Activated naive CD4-positive, alpha-beta T cell treated with anti-CD3 and anti-CD28 coated beads, Interleukin-2, amount 10 ng/mL, durations not matched to agents 7 days and 5 days (primary cell): ENCODE measurements at regions not wholly inside any gene's neighbourhood (a gene's known extent, or its start where the extent isn't known, plus 50 kb on each side); places are given as distances from the start of the nearest gene placed in this dataset.
A peak's percentile ranks its signal among the peaks of the same experiment; 100 is the strongest.
"Not testable (repeated sequence)": the region's sequence is repeated elsewhere in the genome, so short reads cannot be mapped to it uniquely, and the experiment has no call there.

Experiments
- CTCF ChIA-PET: fragments of 350-600 bp; sonication (Branson Sonifier 250); formaldehyde crosslinking; loops from one replicate; lab custom pipeline; 2021; ENCODE audit warnings: antibody characterized with exemption; lab: Charles Lee
- DNase-seq: peaks from one replicate; pipeline ENCODE4 v3.0.0-alpha.2; 2020
- H3K27ac Mint-ChIP-seq: one replicate; pipeline ENCODE4 v1.8.0; 2021; ENCODE audit warnings: mild to moderate bottlenecking, moderate library complexity, mixed read lengths
- H3K27me3 Mint-ChIP-seq: one replicate; pipeline ENCODE4 v1.8.0; 2021; ENCODE audit warnings: mild to moderate bottlenecking, mixed read lengths
- H3K36me3 Mint-ChIP-seq: one replicate; pipeline ENCODE4 v1.8.0; 2021; ENCODE audit warnings: mixed read lengths
- H3K4me1 Mint-ChIP-seq: one replicate; pipeline ENCODE4 v1.8.0; 2021; ENCODE audit warnings: mixed read lengths
- H3K4me3 Mint-ChIP-seq: one replicate; pipeline ENCODE4 v1.8.0; 2021; ENCODE audit warnings: mild to moderate bottlenecking, moderate library complexity, mixed read lengths
- H3K9me3 Mint-ChIP-seq: one replicate; pipeline ENCODE4 v1.8.0; 2021; ENCODE audit warnings: mixed read lengths

- H3K4me1 Mint-ChIP-seq, result peaks cover 35% of the 10 kb centered on the region
- DNase-seq, result no peak
- H3K4me3 Mint-ChIP-seq, result no peak overlapping the region
- H3K36me3 Mint-ChIP-seq, result peaks cover 8% of the 10 kb centered on the region
- H3K27ac Mint-ChIP-seq, result no peak overlapping the region
- peaks cover 11% of the 10 kb centered on the region for H3K27me3 Mint-ChIP-seq
- peaks cover 8% of the 10 kb centered on the region for H3K9me3 Mint-ChIP-seq
- CTCF ChIA-PET, result no interaction called here
Observed at GRCh38 chr2:172247203-172247602, 144.5 kb upstream of the DLX2 start.

- CTCF ChIA-PET, result interaction anchor here (1.1 kb wide), 1 partner anchor 9 kb away, joined by 3 read pairs; no protein-coding TSS in a partner anchor
- Mint-ChIP-seq H3K9me3 (peaks cover 9% of the 10 kb centered on the region), H3K36me3 (peaks cover 9% of the 10 kb centered on the region), H3K27ac (no peak overlapping the region), H3K4me3 (no peak overlapping the region), H3K4me1 (peaks cover 41% of the 10 kb centered on the region), H3K27me3 (peaks cover 11% of the 10 kb centered on the region)
- DNase-seq, result no peak
Observed at GRCh38 chr2:172248381-172248780, 145.7 kb upstream of the DLX2 start.

DNA sequence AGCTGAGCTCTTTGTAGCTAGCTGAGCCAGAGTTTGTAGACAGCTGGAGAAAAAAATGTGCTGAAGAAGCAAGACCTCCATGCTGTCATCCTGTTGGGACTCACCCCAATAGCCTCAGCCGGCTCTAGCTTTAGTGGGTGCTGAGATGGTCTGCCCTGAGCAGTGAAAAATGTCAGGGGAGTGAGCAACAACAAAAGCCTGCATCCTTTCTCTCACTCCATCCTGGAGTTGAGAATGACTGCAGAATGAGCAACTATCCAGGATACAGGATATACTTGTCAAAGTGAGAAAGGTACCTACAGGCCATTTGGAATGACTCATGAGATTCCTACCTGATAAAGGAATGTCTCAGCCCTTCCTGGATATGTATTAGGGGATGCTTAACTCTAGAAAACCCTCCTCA lies 146.1 kb upstream of the DLX2 start:
- Mint-ChIP-seq H3K36me3 (peaks cover 10% of the 10 kb centered on the region), H3K9me3 (peaks cover 10% of the 10 kb centered on the region), H3K27me3 (peaks cover 11% of the 10 kb centered on the region), H3K27ac (no peak overlapping the region), H3K4me1 (peaks cover 45% of the 10 kb centered on the region), H3K4me3 (no peak overlapping the region)
- CTCF ChIA-PET, result interaction anchor here (1.1 kb wide), 1 partner anchor 9 kb away, joined by 3 read pairs; no protein-coding TSS in a partner anchor
- DNase-seq, result no peak

DNA sequence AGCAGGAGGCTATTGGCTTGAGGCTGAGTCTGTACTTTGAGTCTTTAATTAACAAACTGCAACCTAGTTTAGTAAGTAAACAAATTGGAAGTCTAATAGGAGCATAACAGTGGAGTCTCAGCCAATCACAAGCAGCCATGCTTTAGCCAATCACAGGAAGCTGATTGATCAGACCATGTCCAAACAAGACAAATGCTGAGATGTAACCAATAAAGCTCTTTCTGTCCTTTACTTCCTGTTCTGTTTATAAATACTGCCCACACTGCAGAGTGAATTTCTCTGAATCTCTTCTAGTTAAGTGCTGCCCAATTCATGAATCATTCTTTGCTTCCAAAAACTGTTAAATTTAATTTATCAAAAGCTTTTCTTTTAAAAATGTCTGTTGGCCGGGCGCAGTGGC lies 146.6 kb upstream of the DLX2 start:
- H3K4me1 Mint-ChIP-seq, result peaks cover 50% of the 10 kb centered on the region
- CTCF ChIA-PET, result interaction anchor here (1.1 kb wide), 1 partner anchor 10 kb away, joined by 3 read pairs; no protein-coding TSS in a partner anchor
- H3K9me3 Mint-ChIP-seq, result peaks cover 10% of the 10 kb centered on the region
- no peak overlapping the region for H3K27ac Mint-ChIP-seq
- no peak overlapping the region for H3K4me3 Mint-ChIP-seq
- H3K36me3 Mint-ChIP-seq, result peaks cover 10% of the 10 kb centered on the region
- H3K27me3 Mint-ChIP-seq, result peaks cover 11% of the 10 kb centered on the region
- DNase-seq, result no peak

GRCh38 chr2:172249986-172250385 lies 147.3 kb upstream of the DLX2 start:
- H3K27me3 Mint-ChIP-seq, result peaks cover 5% of the 10 kb centered on the region
- peaks cover 53% of the 10 kb centered on the region for H3K4me1 Mint-ChIP-seq
- no peak for DNase-seq
- peaks cover 10% of the 10 kb centered on the region for H3K9me3 Mint-ChIP-seq
- no peak overlapping the region for H3K4me3 Mint-ChIP-seq
- H3K27ac Mint-ChIP-seq, result no peak overlapping the region
- peaks cover 10% of the 10 kb centered on the region for H3K36me3 Mint-ChIP-seq
- CTCF ChIA-PET, result no interaction called here

- no peak for DNase-seq
Observed at GRCh38 chr2:172251231-172251630, 148.5 kb upstream of the DLX2 start.

DNA sequence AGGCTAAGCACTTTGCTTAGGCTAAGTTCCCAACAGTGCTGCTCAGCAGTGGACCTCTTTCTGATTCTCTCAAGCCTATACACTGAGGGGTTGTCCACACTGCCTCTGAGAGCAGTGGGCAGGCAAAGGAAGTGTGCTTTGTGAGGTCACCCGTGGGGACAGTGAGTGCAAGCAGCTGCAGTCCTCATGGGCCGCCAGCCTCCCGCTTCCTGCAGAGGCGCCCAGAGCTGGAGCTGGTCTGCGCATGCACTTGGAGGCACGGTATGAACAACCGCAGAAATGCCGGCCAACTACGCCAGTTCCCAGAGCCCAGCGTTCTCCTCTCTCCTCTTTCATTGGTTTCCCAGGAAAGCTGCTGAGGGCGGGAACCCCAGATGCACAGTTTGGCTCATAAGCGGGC lies 149.5 kb upstream of the DLX2 start:
- CTCF ChIA-PET, result interaction anchor here (5.2 kb wide), 1 partner anchor 209 kb away, joined by 18 read pairs; no protein-coding TSS in a partner anchor
- H3K4me1 Mint-ChIP-seq, result peaks cover 46% of the 10 kb centered on the region
- H3K27me3 Mint-ChIP-seq, result peaks cover 8% of the 10 kb centered on the region
- H3K27ac Mint-ChIP-seq, result no peak overlapping the region
- H3K9me3 Mint-ChIP-seq, result peaks cover 2% of the 10 kb centered on the region
- H3K4me3 Mint-ChIP-seq, result no peak overlapping the region
- peaks cover 4% of the 10 kb centered on the region for H3K36me3 Mint-ChIP-seq
- DNase-seq, result no peak

More at GRCh38 chr2:172251231-172251630, 148.5 kb upstream of the DLX2 start:
- CTCF ChIA-PET, result interaction anchor here (5.2 kb wide), 1 partner anchor 210 kb away, joined by 18 read pairs; no protein-coding TSS in a partner anchor
- peaks cover 53% of the 10 kb centered on the region for H3K4me1 Mint-ChIP-seq
- H3K27me3 Mint-ChIP-seq, result peaks cover 4% of the 10 kb centered on the region
- no peak overlapping the region for H3K4me3 Mint-ChIP-seq
- H3K36me3 Mint-ChIP-seq, result peaks cover 10% of the 10 kb centered on the region
- no peak overlapping the region for H3K27ac Mint-ChIP-seq
- peaks cover 10% of the 10 kb centered on the region for H3K9me3 Mint-ChIP-seq

DNA sequence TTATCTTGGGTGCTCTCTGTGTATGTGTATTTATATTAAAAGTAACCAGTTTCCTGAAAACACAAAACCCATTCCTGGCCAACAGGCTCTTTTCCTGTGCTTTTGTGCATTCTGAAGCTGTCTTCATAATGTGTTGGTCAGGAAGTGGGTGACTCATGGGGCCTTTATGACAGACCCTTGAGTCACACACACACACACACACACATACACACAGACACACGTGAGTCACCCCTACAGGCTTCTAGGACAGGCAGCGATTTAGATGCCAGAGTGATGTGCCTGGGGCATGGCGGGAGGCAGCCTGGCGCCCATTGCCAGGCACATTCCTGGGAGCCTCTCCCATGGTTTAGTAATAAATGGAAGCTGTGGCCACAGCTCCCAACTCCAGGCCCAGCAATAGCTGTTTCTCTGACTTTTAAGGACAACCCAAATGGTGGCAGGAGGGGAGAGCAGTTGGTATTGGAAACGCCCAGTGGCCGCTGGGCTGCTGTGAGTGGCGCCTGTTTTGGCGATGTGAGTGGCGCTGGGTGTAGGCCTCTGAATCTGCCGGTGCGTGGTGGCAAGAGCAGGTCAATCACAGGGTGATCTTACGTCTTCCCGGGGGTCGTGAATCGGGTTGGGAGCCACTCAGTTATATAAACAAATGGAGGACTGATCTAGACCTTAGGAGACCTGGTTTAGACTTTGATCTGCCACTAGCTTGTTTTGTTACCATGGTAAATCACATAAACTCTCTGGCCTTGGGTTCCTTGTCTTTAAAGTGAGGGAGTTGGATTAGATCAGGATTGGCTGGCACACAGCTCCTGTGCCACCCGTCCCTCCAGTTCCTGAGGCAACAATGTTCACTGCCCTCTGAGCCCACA lies 150.7 kb upstream of the DLX2 start:
- H3K9me3 Mint-ChIP-seq, result peaks cover 2% of the 10 kb centered on the region
- peaks cover 4% of the 10 kb centered on the region for H3K36me3 Mint-ChIP-seq
- CTCF ChIA-PET, result interaction anchor here (0.7 to 5.2 kb wide), 2 partner anchors 53 to 208 kb away, joined by 3 to 18 read pairs; no protein-coding TSS in a partner anchor
- no peak overlapping the region for H3K4me3 Mint-ChIP-seq
- peaks cover 10% of the 10 kb centered on the region for H3K27me3 Mint-ChIP-seq
- peak; percentile 45 for DNase-seq
- peak overlapping the region; percentile 84 for H3K27ac Mint-ChIP-seq
- peaks cover 43% of the 10 kb centered on the region for H3K4me1 Mint-ChIP-seq

GRCh38 chr2:172256886-172257285 lies 154.2 kb upstream of the DLX2 start:
- H3K27ac Mint-ChIP-seq, result no peak overlapping the region
- peaks cover 16% of the 10 kb centered on the region for H3K27me3 Mint-ChIP-seq
- CTCF ChIA-PET, result no interaction called here
- peaks cover 27% of the 10 kb centered on the region for H3K4me1 Mint-ChIP-seq
- no peak for DNase-seq
- H3K9me3 Mint-ChIP-seq, result peaks cover 2% of the 10 kb centered on the region
- peaks cover 2% of the 10 kb centered on the region for H3K36me3 Mint-ChIP-seq
- H3K4me3 Mint-ChIP-seq, result no peak overlapping the region

- Mint-ChIP-seq H3K36me3 (no peaks in the 10 kb centered on the region), H3K4me1 (peaks cover under 1% of the 10 kb centered on the region), H3K9me3 (peaks cover 5% of the 10 kb centered on the region), H3K4me3 (no peak overlapping the region), H3K27me3 (peaks cover 16% of the 10 kb centered on the region), H3K27ac (no peak overlapping the region)
- CTCF ChIA-PET, result no interaction called here
- no peak for DNase-seq
Observed at GRCh38 chr2:172259827-172260226, 157.1 kb upstream of the DLX2 start.

GRCh38 chr2:172260336-172260735 lies 157.6 kb upstream of the DLX2 start:
- Mint-ChIP-seq H3K27ac (no peak overlapping the region), H3K36me3 (no peaks in the 10 kb centered on the region), H3K9me3 (peaks cover 6% of the 10 kb centered on the region), H3K27me3 (peaks cover 16% of the 10 kb centered on the region), H3K4me3 (no peak overlapping the region), H3K4me1 (no peaks in the 10 kb centered on the region)
- CTCF ChIA-PET, result no interaction called here
- no peak for DNase-seq

GRCh38 chr2:172261292-172261691 lies 158.6 kb upstream of the DLX2 start:
- Mint-ChIP-seq H3K4me3 (no peak overlapping the region), H3K9me3 (peaks cover 6% of the 10 kb centered on the region), H3K27me3 (peaks cover 12% of the 10 kb centered on the region), H3K4me1 (no peaks in the 10 kb centered on the region), H3K27ac (no peak overlapping the region), H3K36me3 (no peaks in the 10 kb centered on the region)
- DNase-seq, result no peak
- CTCF ChIA-PET, result no interaction called here

DNA sequence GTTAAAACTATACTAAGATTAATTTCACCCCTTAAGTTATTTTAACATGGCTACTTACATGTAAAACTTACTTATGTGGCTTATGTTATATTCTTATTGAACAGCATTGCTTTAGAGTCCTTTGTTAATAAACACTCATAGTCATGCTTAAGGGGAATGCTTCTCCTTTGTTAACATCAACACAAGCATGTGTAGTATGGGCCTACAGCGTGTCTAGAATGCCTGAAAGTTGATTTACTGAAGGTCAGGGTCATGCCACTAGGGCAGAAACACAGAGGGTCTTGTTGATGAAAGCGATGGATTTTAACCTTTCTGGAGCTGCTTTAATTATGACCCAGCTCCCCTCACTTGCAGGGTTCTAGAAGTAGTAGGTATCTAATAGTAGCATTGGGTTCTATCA lies 159.8 kb upstream of the DLX2 start:
- Mint-ChIP-seq H3K36me3 (no peaks in the 10 kb centered on the region), H3K4me1 (no peaks in the 10 kb centered on the region), H3K27ac (no peak overlapping the region), H3K9me3 (peaks cover 6% of the 10 kb centered on the region), H3K4me3 (no peak overlapping the region), H3K27me3 (peaks cover 11% of the 10 kb centered on the region)
- no peak for DNase-seq
- CTCF ChIA-PET, result no interaction called here

DNA sequence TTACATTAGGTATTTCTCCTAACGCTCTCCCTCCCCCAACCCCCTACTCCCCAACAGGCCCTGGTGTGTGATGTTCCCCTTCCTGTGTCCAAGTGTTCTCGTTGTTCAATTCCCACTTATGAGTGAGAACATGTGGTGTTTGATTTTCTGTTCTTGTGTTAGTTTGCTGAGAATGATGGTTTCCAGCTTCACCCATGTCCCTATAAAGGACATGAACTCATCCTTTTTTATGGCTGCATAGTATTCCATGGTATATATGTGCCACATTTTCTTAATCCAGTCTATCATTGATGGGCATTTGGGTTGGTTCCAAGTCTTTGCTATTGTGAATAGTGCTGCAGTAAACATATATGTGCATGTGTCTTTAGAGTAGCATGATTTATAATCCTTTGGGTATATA lies 162.1 kb upstream of the DLX2 start:
- H3K4me3 Mint-ChIP-seq, H3K27ac Mint-ChIP-seq, CTCF ChIA-PET, DNase-seq, H3K4me1 Mint-ChIP-seq, H3K9me3 Mint-ChIP-seq, H3K36me3 Mint-ChIP-seq: not testable (repeated sequence)
- peaks cover 15% of the 10 kb centered on the region for H3K27me3 Mint-ChIP-seq
